ENCODE measurements at regions not wholly inside any gene's neighbourhood (a gene's known extent, or its start where the extent isn't known, plus 50 kb on each side); places are given as distances from the start of the nearest gene placed in this dataset.
"Not testable (repeated sequence)": the region's sequence is repeated elsewhere in the genome, so short reads cannot be mapped to it uniquely, and the experiment has no call there.

DNA sequence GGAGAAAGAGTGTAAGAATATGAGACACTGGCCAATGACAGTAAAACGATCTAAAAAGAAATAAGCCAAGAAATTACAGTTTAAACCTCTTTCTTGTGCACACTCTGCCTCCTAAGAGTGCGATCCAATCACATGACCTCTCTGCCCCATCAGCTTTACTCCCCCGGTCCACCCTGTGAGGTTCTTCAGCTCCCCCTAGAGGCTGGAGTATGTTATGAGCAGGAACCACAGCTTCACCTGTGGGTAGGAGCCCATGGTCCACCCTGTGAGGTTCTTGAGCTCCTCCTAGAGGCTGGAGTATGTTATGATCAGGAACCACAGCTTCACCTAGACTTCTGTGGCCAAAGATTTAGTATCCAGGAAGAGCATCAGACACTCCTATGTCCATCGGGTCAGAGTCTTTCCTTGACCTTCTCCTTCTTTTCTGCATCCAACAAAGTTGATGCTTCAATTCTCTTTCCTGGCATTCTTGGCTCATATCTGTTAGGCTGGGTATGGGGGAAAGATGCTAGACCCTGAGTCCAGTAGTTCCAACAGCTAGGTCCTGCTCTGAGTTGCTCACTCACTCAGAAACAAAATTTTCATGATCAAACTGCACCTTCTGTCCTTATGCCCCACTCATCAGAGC is 164.0 kb downstream of the MINAR1 start:
- Histone ChIP-seq H3K27ac (no peak overlapping the region), H3K4me3 (no peak overlapping the region)

DNA sequence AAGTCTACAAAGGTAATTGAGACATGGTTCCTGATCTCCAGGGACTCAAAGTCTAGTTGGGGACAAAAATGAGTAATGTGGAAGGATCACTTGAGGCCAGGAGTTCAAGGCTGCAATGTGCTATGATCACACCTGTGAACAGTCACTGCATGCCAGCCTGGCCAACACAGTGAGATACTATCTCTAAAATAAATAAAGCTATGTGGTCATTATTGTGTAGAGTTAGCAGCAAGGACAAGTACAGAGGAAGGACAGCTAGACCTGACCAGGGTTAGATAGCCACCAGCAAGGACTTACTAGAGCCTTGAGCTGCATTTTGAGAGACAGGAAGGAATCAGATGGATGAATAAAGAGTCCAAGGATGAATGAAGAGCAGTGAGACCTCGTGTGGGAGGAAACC is 166.5 kb downstream of the MINAR1 start:
- H3K4me3 ChIP-seq: no peak overlapping the region
- no peak overlapping the region for H3K27ac ChIP-seq

DNA sequence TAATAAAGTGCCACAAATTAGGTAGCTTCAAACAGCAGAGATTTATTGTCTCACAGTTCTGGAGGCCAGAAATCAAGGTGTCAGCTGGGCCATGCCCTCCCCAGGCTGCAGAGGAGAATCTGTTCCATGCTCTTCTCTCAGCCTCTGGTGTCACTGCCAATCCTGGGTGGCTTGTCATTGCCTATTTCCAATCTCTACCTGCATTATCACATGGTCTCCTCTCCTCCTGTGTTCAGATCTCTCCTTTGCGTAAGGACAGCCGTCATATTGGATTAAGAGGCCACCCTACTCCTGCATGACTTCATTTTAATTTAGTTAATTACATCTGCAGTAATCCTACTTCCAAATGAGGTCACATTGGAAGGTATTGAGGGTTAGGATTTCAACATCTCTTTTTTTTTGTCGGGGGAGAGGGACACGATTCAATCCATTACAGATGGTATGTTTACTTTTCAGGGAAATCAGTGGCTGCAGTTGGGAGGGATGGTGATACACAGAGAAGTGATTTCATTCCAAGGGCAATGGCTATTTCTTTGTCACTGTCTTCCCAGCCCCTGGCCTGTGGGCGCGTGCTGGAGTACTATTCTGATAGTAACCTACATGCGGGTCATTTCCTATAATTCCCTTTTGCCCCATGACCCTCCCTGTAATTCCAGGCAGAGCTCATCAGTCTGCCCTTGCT is 169.4 kb downstream of the MINAR1 start:
- no peak overlapping the region for H3K27ac ChIP-seq

DNA sequence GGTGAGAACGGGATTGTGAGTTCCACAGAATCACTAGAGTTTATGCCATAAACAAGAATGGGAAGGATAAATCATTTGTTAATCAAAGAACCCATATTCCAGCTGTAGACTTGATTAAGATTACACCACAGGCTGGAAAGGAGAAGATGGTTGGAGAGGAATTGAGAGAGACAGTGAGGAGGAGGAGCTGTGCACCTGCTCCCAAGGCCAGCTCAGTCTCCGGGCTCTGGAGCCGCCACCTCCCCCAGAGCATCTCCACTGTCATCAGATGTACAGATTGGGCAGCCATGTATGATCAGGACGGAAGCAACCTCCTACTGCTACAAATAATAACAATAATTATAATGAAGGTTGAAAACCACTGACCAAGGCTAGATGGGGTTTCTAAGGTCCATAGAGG is 170.0 kb downstream of the MINAR1 start:
- H3K27ac ChIP-seq: no peak overlapping the region
- H3K4me3 ChIP-seq: no peak overlapping the region

More for the DNA sequence above, 169.4 kb downstream of the MINAR1 start:
- no peak overlapping the region for H3K4me3 ChIP-seq

DNA sequence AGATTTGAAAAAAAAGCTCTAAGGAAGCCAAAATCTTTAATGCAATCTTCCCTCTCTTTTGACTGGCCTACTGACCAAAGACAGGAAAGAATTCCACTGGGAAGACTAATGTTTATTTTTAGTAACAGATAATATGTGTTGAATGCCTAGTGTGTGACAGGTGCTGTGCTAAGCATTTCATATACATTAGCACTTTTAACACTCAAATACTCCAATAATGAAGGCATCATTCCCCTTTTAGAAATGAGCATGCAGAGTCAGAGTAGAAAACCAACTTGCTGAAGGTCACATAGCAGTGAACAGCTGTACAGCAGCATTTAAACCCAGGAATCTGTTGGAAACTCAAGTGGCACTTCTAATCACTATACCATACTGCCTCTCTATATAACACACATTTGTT is 170.6 kb downstream of the MINAR1 start:
- Histone ChIP-seq H3K27ac (no peak overlapping the region), H3K4me3 (no peak overlapping the region)

DNA sequence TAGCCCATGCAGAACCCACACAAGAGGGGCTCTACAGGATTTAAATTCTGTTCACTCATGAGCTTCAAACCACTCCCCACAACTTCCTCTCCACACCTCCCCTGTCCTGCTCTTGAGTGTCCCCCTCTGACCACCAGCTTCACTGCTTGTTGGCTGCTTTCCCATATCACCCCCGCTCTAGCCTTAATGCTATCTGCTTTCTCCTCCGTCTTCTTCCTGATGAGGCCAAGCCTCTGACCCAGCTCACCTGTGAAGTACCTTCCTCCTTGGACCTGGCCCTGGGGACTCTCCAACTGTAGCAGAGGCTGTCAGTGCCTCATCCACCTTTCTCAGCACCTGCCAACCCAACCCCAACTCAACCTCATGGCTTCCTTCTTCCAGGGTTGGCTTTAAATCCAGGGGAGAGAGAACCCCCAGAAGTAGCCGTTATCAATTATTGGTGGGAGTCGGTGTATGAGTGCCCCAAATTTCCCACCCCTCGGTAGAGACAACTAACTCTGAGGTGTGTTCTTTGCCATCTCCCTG is 174.8 kb downstream of the MINAR1 start:
- Histone ChIP-seq H3K27ac (no peak overlapping the region), H3K4me3 (no peak overlapping the region)

DNA sequence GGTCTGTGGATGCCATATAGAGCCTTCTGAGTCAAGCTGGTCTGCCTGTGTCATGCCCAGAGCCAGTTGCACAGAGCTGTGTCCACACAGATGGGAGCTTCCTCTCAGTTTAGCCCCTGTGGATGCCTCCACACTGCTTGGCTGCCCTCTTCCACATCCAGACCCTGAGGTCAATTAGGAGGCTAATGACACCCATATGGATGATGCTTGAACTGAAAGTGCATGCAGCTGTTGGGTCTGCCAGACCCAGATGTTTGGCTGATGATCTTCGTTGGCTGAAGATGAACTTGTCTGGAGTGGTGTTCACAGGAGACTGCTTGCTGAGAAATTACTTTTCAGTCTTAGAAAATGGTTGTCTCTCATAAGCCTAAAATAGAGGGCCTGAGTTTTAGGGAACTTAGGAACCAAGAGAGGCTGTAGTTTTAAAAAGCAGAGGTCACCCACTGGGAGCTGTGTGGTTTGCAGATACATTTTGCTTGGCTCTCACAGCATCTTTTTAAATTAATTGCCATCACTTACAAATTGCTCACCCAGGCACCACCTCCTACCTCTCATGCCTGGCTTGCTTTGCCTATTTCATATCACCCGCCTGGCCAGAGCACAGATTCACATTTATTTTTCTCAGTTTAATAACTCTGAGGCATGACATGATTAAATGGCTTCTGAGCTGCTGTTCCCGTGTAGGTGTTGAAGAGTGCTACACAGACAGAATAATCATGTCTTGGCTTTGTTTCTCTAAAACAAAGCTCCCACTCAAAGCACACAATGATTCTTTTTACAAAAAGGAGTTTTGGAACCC is 176.1 kb downstream of the MINAR1 start:
- Histone ChIP-seq H3K4me3 (no peak overlapping the region), H3K27ac (no peak overlapping the region)

DNA sequence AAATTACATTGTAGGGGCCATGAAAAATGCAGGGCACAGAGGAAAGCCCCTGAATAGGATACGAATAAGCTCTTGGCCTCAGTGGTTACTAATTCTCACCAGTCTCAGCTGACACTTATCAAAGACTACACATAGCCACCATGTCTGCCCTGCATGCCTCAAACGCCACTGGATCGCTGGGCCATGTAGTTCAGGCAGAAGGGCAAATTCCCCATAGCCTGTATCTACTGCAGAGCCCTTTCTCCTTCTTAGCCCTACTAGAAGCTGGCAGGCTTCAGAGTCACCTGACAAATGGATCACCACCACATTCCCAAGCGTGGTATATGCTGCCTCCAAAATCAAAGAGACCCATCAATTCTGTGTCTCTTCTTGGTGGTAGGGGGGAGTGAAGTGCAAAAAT is 177.4 kb downstream of the MINAR1 start:
- no peak overlapping the region for H3K4me3 ChIP-seq

DNA sequence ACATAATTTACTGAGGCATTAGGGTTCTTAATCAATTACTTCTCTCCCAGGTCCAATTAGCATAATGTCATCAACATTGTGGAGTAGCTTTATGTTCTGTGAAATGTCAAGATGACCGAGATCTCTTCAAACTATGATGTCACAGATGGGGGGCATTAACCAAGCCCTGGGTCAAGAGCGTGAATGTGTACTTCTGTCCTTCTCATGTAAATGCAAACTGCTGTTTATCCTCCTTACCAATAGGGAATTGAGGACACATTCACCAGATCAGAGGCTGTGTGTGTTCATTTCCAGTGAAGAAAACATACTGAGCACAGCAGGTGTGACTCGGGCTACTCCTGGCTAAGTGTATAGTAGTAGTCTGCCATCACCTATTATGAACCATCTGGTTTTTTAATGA is 177.9 kb downstream of the MINAR1 start:
- Histone ChIP-seq H3K27ac (no peak overlapping the region), H3K4me3 (no peak overlapping the region)

More for the DNA sequence above, 177.4 kb downstream of the MINAR1 start:
- H3K27ac ChIP-seq: no peak overlapping the region

DNA sequence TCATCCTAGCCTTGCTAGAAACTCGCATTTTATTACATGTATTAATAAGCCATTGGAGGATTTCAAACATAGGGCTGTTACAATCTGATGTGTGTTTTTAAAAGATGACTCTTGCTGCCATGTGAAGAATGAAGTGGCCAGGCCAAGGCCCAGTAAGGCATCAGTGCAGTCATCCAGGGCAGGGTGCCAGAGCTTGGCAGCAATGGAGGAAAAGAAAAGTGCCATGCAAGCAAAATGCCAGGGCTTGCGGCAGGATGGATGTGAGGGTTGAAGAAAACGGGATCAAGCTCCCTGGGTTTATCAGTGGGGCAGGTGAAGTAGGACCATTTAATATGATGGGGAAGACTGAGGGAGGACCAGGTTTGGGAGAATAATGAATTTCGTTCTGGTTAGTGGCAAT is 183.6 kb downstream of the MINAR1 start:
- no peak overlapping the region for H3K4me3 ChIP-seq
- no peak overlapping the region for H3K27ac ChIP-seq

DNA sequence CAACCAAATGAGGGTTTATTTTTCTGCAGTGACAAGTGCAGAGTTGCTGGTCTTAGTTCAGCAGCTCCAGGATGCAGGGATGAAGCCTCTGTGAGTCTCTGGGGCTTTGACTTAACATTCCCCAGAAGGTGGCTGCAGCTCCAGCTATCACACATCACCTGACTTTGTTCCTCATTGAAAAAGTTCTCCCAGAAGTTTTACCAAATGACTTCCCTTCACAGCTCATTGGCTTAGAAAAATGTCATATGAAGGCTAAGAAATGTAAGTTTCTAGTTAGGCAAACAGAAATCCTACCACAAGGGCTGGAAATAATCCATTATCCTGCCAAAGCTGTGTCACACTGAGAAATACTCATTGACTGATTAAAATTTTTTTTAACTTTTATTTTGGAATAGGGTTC is 184.9 kb downstream of the MINAR1 start:
- no peak overlapping the region for H3K27ac ChIP-seq
- no peak overlapping the region for H3K4me3 ChIP-seq

DNA sequence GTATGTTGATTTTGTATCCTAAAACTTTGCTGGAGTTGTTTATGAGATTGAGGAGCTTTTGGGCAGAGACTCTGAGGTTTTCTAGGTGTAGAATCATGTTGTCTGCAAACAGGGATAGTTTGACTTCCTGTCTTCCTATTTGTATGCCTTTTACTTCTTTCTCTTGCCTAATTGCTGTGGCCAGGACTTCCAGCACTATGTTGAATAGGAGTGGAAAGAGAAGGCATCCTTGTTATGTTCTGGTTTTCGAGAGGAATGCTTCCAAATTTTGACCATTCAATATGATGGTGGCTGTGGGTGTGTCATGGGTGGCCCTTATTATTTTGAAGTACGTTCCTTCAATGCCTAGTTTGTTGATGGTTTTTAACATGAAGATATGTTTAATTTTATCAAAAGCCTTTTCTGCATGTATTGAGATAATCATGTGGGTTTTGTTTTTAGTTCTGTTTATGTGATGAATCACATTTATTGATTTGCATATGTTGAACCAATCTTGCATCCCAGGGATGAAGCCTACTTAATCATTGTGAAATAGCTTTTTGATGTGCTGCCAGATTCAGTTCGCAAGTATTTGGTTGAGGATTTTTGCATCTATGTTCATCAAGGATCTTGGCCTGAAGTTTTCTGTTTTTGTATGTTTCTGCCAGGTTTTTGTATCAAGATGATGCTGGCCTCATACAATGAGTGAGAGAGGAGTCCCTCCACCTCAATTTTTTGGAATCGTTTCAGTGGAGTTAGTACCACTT is 188.1 kb downstream of the MINAR1 start:
- no peak overlapping the region for H3K27ac ChIP-seq
- no peak overlapping the region for H3K4me3 ChIP-seq

DNA sequence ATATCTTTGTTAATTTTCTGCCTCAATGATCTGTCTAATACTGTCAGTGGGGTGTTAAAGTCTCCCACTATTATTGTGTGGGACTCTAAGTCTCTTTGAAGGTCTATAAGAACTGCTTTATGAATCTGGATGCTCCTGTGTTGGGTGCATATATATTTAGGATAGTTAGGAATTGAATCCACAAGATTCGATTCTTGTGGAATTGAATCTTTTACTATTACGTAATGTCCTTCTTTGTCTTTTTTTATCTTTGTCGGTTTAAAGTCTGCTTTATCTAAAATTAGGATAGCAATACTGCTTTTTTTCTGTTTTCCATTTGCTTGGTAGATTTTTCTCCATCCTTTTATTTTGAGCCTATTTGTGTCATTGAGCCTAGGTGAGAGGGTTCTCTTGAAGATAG is 189.7 kb downstream of the MINAR1 start:
- not testable (repeated sequence) for H3K4me3 ChIP-seq, H3K27ac ChIP-seq

DNA sequence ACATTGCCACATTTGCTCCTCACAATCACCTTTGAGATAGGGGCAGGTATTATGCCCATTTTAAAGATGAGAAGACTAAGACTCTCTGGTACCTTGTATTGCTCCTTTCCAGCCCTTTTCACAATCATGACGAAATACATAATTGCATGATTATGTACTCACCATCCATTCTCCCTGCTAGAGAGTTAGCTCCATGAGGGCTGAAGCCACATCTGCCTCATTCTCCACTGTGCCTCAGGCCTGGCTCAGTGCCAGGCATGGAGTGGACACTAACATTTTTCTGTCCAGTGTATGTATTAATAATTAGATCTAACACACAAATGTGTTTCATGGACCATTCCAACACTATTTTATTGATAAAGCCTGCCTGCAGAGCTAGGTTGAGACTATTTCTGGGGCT is 191.4 kb downstream of the MINAR1 start:
- Histone ChIP-seq H3K4me3 (no peak overlapping the region), H3K27ac (no peak overlapping the region)

DNA sequence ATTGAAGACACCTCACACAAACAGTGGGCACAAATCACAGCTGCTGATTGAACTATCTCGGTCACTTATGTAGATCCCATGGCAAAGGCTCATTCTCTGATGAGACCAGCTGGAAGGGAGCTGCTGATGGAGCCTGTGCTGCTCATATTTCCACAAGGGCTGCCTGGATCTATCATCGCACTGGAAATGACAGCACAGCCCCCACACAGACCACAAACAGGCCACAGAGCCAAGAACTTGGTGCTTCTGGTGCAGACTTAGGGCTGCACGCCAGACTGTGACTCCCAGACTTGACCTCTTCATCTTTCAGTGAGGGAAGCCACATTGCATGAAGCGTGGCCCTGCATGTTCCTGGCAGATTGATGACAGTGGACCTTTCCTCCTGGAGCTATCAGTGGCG is 197.6 kb downstream of the MINAR1 start:
- Histone ChIP-seq H3K4me3 (no peak overlapping the region), H3K27ac (no peak overlapping the region)

DNA sequence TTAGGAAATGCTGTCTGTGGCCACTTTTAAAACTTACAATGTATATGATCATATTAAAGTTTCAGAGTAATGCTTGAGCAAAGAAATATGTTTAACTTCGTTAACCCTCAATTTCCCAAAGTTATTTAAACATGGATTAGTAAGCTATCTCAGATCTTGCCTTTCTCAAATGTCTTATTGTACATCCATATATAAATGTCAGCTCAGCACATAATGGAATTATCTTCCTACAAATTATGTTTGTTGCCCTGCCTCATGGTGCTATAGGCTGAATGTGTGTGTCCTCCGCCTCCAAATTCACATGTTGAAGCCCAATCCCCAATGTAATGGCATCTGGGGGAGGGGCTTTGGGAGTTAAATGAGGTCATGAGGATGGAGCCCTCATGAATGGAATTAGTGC is 200.3 kb downstream of the MINAR1 start:
- Histone ChIP-seq H3K27ac (no peak overlapping the region), H3K4me3 (no peak overlapping the region)

DNA sequence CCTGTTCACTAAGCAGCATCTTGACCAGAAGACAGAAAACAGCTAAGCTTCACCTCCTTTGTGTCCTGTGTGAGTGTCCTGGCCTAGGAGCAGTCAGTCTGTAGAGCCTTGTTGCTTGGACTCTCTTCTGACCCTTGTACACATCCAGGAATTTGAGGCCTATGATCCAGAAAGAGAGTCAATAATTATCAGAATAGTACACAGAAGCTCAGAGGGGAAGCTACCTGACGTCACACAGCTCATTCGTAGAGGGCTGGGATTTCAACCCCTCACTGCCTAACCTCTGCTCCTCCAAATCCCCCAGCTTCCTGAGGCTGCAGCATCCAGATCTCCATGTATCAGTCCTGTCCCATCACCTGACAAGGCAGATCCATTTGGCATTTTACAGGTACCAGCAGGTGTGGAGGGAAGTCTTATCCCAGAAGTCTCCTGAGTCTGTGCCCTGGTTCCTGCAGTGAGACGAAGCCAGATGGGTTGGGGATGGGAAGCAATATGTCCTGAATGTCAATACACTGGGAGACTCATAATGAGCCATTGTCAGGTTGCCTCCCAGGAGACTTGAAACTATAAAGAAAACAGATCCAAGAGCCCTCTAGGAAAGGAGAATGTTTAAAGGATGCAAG is 203.1 kb downstream of the MINAR1 start:
- Histone ChIP-seq H3K4me3 (no peak overlapping the region), H3K27ac (no peak overlapping the region)

DNA sequence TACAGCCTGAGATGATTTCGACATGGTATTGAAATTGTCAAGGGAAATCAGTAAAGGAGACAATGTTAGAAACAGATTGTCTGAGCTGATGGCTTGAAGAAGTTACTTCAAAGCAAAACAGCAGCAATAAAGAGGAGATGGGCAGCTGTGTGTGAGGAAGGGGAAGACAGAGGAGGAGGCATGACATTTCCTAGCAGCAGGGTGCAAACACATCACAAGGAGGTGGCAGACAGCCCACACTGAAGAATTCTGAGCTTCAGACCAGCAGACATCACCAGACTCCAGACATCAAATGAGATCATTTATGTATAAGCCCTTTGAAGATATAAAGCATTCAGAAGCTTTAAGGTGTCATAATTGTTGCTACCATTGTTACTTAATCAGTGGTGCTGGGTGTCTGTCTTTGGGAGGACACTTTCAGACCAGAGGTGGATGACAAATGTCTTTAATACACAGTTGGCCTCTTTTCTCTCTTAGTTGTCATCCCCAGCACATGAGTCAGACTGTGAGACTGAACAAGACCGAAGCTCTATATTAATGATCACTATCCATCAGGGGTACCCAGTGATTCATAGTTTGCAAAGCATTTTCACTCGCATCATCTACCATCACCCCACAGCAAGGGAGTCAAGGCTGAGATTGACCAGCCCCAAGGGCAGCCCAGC is 203.9 kb downstream of the MINAR1 start:
- Histone ChIP-seq H3K4me3 (no peak overlapping the region), H3K27ac (no peak overlapping the region)

DNA sequence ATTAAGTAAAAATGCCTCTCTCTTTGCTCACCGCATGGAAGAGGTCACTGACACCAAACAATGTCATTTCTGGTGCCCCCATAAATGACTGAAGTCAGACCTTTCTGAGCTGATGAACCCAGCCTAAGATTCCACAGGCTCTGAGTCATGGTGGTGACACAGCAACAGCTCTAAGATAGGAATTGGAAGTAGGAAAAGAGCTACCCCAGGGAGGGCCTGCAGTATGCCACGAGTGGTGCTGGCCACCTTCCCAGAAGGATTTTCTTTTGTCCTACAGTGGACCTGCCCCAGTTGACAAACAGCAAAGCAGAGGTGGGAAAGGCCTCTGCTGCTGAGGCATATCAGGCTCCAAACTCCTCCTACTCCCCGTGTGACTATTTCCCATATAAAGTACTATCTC is 208.1 kb downstream of the MINAR1 start:
- Histone ChIP-seq H3K27ac (peak overlapping the region in 1 of 21 experiments; percentile 51), H3K4me3 (no peak overlapping the region)

Measured in skin epidermis (tissue), 12 donors.